ENCODE measurements at regions not wholly inside any gene's neighbourhood (a gene's known extent, or its start where the extent isn't known, plus 50 kb on each side); places are given as distances from the start of the nearest gene placed in this dataset.

GRCh38 chr1:221343136-221343535 lies 398.8 kb downstream of the DUSP10 start:
- TF ChIP-seq CTCF (IDR thresholded peaks at IDR 0.05): no peak
- no peak for TF ChIP-seq ZFX (IDR thresholded peaks at IDR 0.05; ENCODE audit: borderline replicate concordance)
